ENCODE measurements at regions not wholly inside any gene's neighbourhood (a gene's known extent, or its start where the extent isn't known, plus 50 kb on each side); places are given as distances from the start of the nearest gene placed in this dataset.

- TF ChIP-seq, protein P1, sequence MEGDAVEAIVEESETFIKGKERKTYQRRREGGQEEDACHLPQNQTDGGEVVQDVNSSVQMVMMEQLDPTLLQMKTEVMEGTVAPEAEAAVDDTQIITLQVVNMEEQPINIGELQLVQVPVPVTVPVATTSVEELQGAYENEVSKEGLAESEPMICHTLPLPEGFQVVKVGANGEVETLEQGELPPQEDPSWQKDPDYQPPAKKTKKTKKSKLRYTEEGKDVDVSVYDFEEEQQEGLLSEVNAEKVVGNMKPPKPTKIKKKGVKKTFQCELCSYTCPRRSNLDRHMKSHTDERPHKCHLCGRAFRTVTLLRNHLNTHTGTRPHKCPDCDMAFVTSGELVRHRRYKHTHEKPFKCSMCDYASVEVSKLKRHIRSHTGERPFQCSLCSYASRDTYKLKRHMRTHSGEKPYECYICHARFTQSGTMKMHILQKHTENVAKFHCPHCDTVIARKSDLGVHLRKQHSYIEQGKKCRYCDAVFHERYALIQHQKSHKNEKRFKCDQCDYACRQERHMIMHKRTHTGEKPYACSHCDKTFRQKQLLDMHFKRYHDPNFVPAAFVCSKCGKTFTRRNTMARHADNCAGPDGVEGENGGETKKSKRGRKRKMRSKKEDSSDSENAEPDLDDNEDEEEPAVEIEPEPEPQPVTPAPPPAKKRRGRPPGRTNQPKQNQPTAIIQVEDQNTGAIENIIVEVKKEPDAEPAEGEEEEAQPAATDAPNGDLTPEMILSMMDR (IDR thresholded peaks at IDR 0.05): no peak
- TF ChIP-seq POLR2A (IDR thresholded peaks at IDR 0.05) (no peak), POLR2AphosphoS5 (IDR thresholded peaks at IDR 0.05) (no peak), EP300 (IDR thresholded peaks at IDR 0.05) (no peak)
These were observed 501.0 kb upstream of the USP24 start for GRCh38 chr1:55716151-55716550.

Measured in suprapubic skin (tissue), 4 donors.